GM13976 (cell line): ENCODE measurements at regions not wholly inside any gene's neighbourhood (a gene's known extent, or its start where the extent isn't known, plus 50 kb on each side); places are given as distances from the start of the nearest gene placed in this dataset.
"Not testable (repeated sequence)": the region's sequence is repeated elsewhere in the genome, so short reads cannot be mapped to it uniquely, and the experiment has no call there.

Experiments used
- DNase-seq: peaks from one replicate; pipeline ENCODE4 v3.0.0; 2012; ENCODE audit warnings: low spot score
- CTCF ChIP-seq: IDR thresholded peaks from 2 replicates; pipeline ENCODE4 v1.5.1; 2012; ENCODE audit warnings: borderline replicate concordance, mild to moderate bottlenecking; ENCODE audit not compliant: insufficient read depth; ENCODE audit errors: extremely low read depth, missing control alignments, control extremely low read depth
- in situ Hi-C: fragments of 300-500 bp; cut with MboI; formaldehyde crosslinking; loops from one replicate; pipeline ENCODE4 v1.12.0; 2022; ENCODE audit warnings: low sequenced_read_pairs, mixed read lengths, inconsistent platforms; ENCODE audit not compliant: unreplicated experiment

GRCh38 chrX:135652602-135653001, 60.8 kb upstream of the CT45A1 start:
- DNase-seq: no peak
- in situ Hi-C loops: no loop called here
- TF ChIP-seq CTCF: no peak

- in situ Hi-C loops, DNase-seq: not testable (repeated sequence)
These were observed 55.3 kb upstream of the CT45A1 start for GRCh38 chrX:135657952-135658654.
